ENCODE measurements at regions not wholly inside any gene's neighbourhood (a gene's known extent, or its start where the extent isn't known, plus 50 kb on each side); places are given as distances from the start of the nearest gene placed in this dataset.

- no peak overlapping the region for H3K4me3 ChIP-seq (ENCODE audit: low read depth, low read length)
- TF ChIP-seq CTCF (IDR thresholded peaks at IDR 0.05; ENCODE audit: low read depth, low read length, missing control alignments): no peak
- no peak for DNase-seq (ENCODE audit: low read depth)
Measured at GRCh38 chr12:47296828-47297227, 217.1 kb upstream of the AMIGO2 start.

GRCh38 chr12:47293406-47293805 lies 213.6 kb upstream of the AMIGO2 start:
- no peak overlapping the region for H3K4me3 ChIP-seq (ENCODE audit: low read depth, low read length)
- TF ChIP-seq CTCF (IDR thresholded peaks at IDR 0.05; ENCODE audit: low read depth, low read length, missing control alignments): no peak
- DNase-seq (ENCODE audit: low read depth): no peak

- no peak overlapping the region for H3K4me3 ChIP-seq (ENCODE audit: low read depth, low read length)
- TF ChIP-seq CTCF (IDR thresholded peaks at IDR 0.05; ENCODE audit: low read depth, low read length, missing control alignments): no peak
- no peak for DNase-seq (ENCODE audit: low read depth)
Measured at GRCh38 chr12:47286676-47287075, 206.9 kb upstream of the AMIGO2 start.

Data from GM12864 (cell line).